ENCODE measurements at regions not wholly inside any gene's neighbourhood (a gene's known extent, or its start where the extent isn't known, plus 50 kb on each side); places are given as distances from the start of the nearest gene placed in this dataset.

GRCh38 chr1:224529844-224530243 is 86.3 kb upstream of the CNIH3 start:
- Histone ChIP-seq H2BK120ac (ENCODE audit: low read depth, low read length, poor library complexity, severe bottlenecking) (no peak overlapping the region), H4K5ac (ENCODE audit: insufficient read length, low read depth, low read length) (no peak overlapping the region), H3K79me1 (ENCODE audit: insufficient read depth, low read depth, low read length, poor library complexity, severe bottlenecking) (no peaks in the 10 kb centered on the region), H2BK15ac (ENCODE audit: low read depth, low read length) (no peak overlapping the region), H3K79me2 (ENCODE audit: insufficient read depth, low read length) (no peaks in the 10 kb centered on the region), H2AK5ac (ENCODE audit: insufficient read length, low read length) (no peak overlapping the region), H3K14ac (ENCODE audit: insufficient read depth, low read length) (no peak overlapping the region), H3K27me3 (ENCODE audit: insufficient read depth, low read length) (no peaks in the 10 kb centered on the region), H3K4me1 (ENCODE audit: insufficient read depth, low read length) (no peaks in the 10 kb centered on the region), H4K8ac (replicated peaks; ENCODE audit: insufficient read length, low read depth, low read length) (no peak overlapping the region), H2BK12ac (ENCODE audit: insufficient read length, low read depth, low read length) (no peak overlapping the region), H3K27ac (ENCODE audit: insufficient read length, low read depth, low read length) (no peak overlapping the region), H2BK20ac (ENCODE audit: low read depth, low read length, poor library complexity, severe bottlenecking) (no peak overlapping the region), H3K9ac (ENCODE audit: extremely low read depth, insufficient read length, low read length) (no peak overlapping the region), H3K4ac (ENCODE audit: low read depth, low read length) (no peak overlapping the region), H2BK5ac (ENCODE audit: insufficient read length, low read length) (no peak overlapping the region), H4K20me1 (ENCODE audit: control insufficient read depth, insufficient read depth, insufficient read length) (no peaks in the 10 kb centered on the region), H3K9me3 (ENCODE audit: control insufficient read depth, low read depth, low read length) (no peaks in the 10 kb centered on the region), H3T11ph (ENCODE audit: low read length) (no peak overlapping the region), H3K23me2 (ENCODE audit: insufficient read length, low read depth, low read length, poor library complexity, severe bottlenecking) (no peaks in the 10 kb centered on the region), H4K91ac (ENCODE audit: insufficient read length, low read depth, low read length) (no peak overlapping the region), H3K23ac (ENCODE audit: insufficient read length, low read depth, low read length) (no peak overlapping the region), H2AFZ (ENCODE audit: low read length) (no peak overlapping the region), H3K56ac (ENCODE audit: insufficient read length, low read depth, low read length) (no peak overlapping the region), H3K18ac (ENCODE audit: insufficient read length, low read depth, low read length) (no peak overlapping the region), H3K4me2 (ENCODE audit: insufficient read depth, insufficient read length, low read length) (no peak overlapping the region)
- Mint-ChIP-seq H3K36me3 (ENCODE audit: insufficient read depth in 1 of 3, low read depth in 3 of 3) (no peaks in the 10 kb centered on the region), H3K4me3 (no peak overlapping the region), H3K27me3 (ENCODE audit: low read depth) (peaks cover 2% of the 10 kb centered on the region; the same call in 1 of the 2 replicates), H3K4me1 (peaks cover 8 to 12% of the 10 kb centered on the region in 2 experiments; a peak in 3 of 4 replicates), H3K27ac (no peak overlapping the region), H3K9me3 (no peaks in the 10 kb centered on the region)
- TF ChIP-seq CTCF (conservative IDR thresholded peaks at IDR 0.05), result no peak
- WGBS (ENCODE audit: extremely low coverage, insufficient read length, low lambda C conversion rate), result no CpG with 5 or more reads among the region's 5 CpGs
- no peak for DNase-seq

Measured in H9 (cell line).